BJ (cell line): ENCODE measurements at regions not wholly inside any gene's neighbourhood (a gene's known extent, or its start where the extent isn't known, plus 50 kb on each side); places are given as distances from the start of the nearest gene placed in this dataset.

Experiments used
- CTCF ChIA-PET: fragments of 350-600 bp; formaldehyde crosslinking; extraction: SDS; loops from one replicate; lab custom pipeline; 2021; ENCODE audit warnings: antibody characterized with exemption, inconsistent platforms; lab: Yijun Ruan, JAX
- POLR2A ChIA-PET: fragments of 300-600 bp; sonication (Branson Sonifier 250); formaldehyde crosslinking; extraction: SDS; loops from one replicate; lab custom pipeline; 2021; ENCODE audit warnings: antibody characterized with exemption; lab: Charles Lee
- DNase-seq: peaks from one replicate; pipeline ENCODE4 v3.0.0-alpha.2; 2011; ENCODE audit warnings: low read depth
- H3K27me3 ChIP-seq: 2 replicates; pipeline ENCODE4 v1.6.0; 2011; ENCODE audit warnings: low read length; ENCODE audit not compliant: control insufficient read depth, insufficient read depth
- H3K36me3 ChIP-seq: 2 replicates; pipeline ENCODE4 v1.5.1; 2011; ENCODE audit warnings: low read length; ENCODE audit not compliant: control insufficient read depth, insufficient read depth
- H3K4me3 ChIP-seq: 2 replicates; pipeline ENCODE4 v1.5.1; 2011; ENCODE audit warnings: low read depth, mild to moderate bottlenecking, control low read depth, low read length
- TF ChIP-seq, protein P1 (sequence below): IDR thresholded peaks from 2 replicates; pipeline ENCODE4 v1.5.1; 2011; ENCODE audit warnings: low read depth, mild to moderate bottlenecking, control low read depth, inconsistent platforms, low read length, moderate library complexity; ENCODE audit not compliant: insufficient read depth

GRCh38 chr1:101153692-101154091, 83.1 kb upstream of the S1PR1 start:
- DNase-seq: no peak
- no peaks in the 10 kb centered on the region for H3K36me3 ChIP-seq
- TF ChIP-seq, protein P1, sequence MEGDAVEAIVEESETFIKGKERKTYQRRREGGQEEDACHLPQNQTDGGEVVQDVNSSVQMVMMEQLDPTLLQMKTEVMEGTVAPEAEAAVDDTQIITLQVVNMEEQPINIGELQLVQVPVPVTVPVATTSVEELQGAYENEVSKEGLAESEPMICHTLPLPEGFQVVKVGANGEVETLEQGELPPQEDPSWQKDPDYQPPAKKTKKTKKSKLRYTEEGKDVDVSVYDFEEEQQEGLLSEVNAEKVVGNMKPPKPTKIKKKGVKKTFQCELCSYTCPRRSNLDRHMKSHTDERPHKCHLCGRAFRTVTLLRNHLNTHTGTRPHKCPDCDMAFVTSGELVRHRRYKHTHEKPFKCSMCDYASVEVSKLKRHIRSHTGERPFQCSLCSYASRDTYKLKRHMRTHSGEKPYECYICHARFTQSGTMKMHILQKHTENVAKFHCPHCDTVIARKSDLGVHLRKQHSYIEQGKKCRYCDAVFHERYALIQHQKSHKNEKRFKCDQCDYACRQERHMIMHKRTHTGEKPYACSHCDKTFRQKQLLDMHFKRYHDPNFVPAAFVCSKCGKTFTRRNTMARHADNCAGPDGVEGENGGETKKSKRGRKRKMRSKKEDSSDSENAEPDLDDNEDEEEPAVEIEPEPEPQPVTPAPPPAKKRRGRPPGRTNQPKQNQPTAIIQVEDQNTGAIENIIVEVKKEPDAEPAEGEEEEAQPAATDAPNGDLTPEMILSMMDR: no peak
- CTCF ChIA-PET: interaction anchor here (1.5 kb wide), 1 partner anchor 11 kb away, joined by 3 read pairs; no protein-coding TSS in a partner anchor
- H3K27me3 ChIP-seq: no peaks in the 10 kb centered on the region
- POLR2A ChIA-PET: no interaction called here
- H3K4me3 ChIP-seq: no peak overlapping the region

DNA sequence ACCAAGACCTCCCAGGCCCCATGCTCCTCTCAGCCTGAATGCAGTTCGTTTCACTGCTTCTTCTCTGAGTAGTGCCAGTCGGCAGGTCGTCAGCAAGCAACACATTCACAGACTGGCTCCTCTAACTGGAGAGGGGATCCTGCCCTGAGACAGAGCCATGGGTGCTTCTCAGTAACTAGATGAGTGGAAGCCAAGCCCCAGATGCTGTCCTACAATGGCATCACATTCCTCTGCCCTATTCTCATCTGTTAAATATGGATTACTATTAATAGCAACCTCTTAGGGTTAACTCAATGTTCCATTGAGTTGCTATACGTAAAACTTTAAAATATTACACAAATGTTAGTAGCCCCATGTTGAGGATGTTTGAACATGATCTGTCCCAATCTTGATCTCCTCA, 84.2 kb upstream of the S1PR1 start:
- Histone ChIP-seq H3K36me3 (no peaks in the 10 kb centered on the region), H3K27me3 (no peaks in the 10 kb centered on the region), H3K4me3 (no peak overlapping the region)
- CTCF ChIA-PET: no interaction called here
- no peak for DNase-seq
- POLR2A ChIA-PET: no interaction called here
- TF ChIP-seq, protein P1: no peak

- no peak for DNase-seq
- ChIA-PET CTCF (interaction anchor here (1.1 kb wide), 1 partner anchor 15 kb away, joined by 3 read pairs; no protein-coding TSS in a partner anchor), POLR2A (no interaction called here)
- Histone ChIP-seq H3K4me3 (no peak overlapping the region), H3K36me3 (no peaks in the 10 kb centered on the region), H3K27me3 (no peaks in the 10 kb centered on the region)
- TF ChIP-seq, protein P1: no peak
Observed at GRCh38 chr1:101151286-101151685, 85.5 kb upstream of the S1PR1 start.

DNA sequence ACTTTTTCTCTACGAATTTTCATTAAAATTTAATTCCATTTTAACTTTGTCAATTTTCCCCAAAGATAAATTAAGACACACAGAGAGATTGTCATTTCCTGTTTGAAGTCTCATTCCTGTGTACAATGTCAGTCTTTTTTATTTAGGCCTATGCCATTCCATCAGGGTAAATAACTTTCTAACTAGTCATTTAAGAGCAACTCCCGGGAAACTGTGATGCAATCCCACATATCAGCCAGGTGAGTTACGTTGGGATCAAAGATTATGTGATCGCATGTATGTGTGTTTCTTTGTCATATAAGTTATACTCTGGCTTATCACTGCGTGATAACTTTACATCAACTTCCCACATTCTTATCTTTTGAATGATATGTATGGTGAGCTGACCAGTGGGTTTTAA, 86.1 kb upstream of the S1PR1 start:
- Histone ChIP-seq H3K27me3 (no peaks in the 10 kb centered on the region), H3K36me3 (no peaks in the 10 kb centered on the region), H3K4me3 (no peak overlapping the region)
- POLR2A ChIA-PET: no interaction called here
- TF ChIP-seq, protein P1: no peak
- CTCF ChIA-PET: interaction anchor here (1.1 kb wide), 1 partner anchor 14 kb away, joined by 3 read pairs; no protein-coding TSS in a partner anchor
- no peak for DNase-seq

GRCh38 chr1:101150266-101150665, 86.6 kb upstream of the S1PR1 start:
- Histone ChIP-seq H3K27me3 (no peaks in the 10 kb centered on the region), H3K36me3 (no peaks in the 10 kb centered on the region), H3K4me3 (no peak overlapping the region)
- ChIA-PET POLR2A (no interaction called here), CTCF (interaction anchor here (1.1 kb wide), 1 partner anchor 14 kb away, joined by 3 read pairs; no protein-coding TSS in a partner anchor)
- DNase-seq: no peak
- TF ChIP-seq, protein P1: no peak
